GM12878 (cell line): ENCODE measurements at regions not wholly inside any gene's neighbourhood (a gene's known extent, or its start where the extent isn't known, plus 50 kb on each side); places are given as distances from the start of the nearest gene placed in this dataset.

ENCODE experiments used
- ATAC-seq: fragments of 200-7000 bp; cut with Tn5 transposase; 3 replicates; pipeline ENCODE4 v1.9.1; 2020; ENCODE audit warnings: mild to moderate bottlenecking, moderate library complexity
- BruUV-seq: library from RNA; stranded (reverse); fragments of 400-500 nt; replicated peaks from 2 replicates; lab custom pipeline; 2021; lab: Mats Ljungman, UMichigan
- CTCF ChIA-PET: fragments of 300-600 bp; sonication (Branson Sonifier 250); formaldehyde crosslinking; extraction: SDS; loops from one replicate; lab custom pipeline; 2021; ENCODE audit warnings: inconsistent platforms; lab: Yijun Ruan, JAX
- POLR2A ChIA-PET: fragments of 350-600 bp; formaldehyde crosslinking; extraction: SDS; loops from one replicate; lab custom pipeline; 2021; ENCODE audit warnings: inconsistent platforms; lab: Charles Lee
- RAD21 ChIA-PET: fragments of 300-600 bp; sonication (Branson Sonifier 250); formaldehyde crosslinking; loops from one replicate; lab custom pipeline; 2023; ENCODE audit warnings: antibody characterized with exemption; ENCODE audit not compliant: unreplicated experiment; lab: Charles Lee
- SMC1A ChIA-PET: fragments of 300-600 bp; sonication (Branson Sonifier 250); formaldehyde crosslinking; loops from one replicate; lab custom pipeline; 2023; ENCODE audit not compliant: unreplicated experiment, uncharacterized antibody; lab: Charles Lee
- DNase-seq: peaks from one replicate; pipeline ENCODE4 v3.0.0-alpha.2; 2011; ENCODE audit warnings: low read depth, low spot score
- FAIRE-seq: peaks from 3 replicates; lab custom pipeline; 2011; peaks lifted over from hg19 to GRCh38; lab: Jason Lieb, UNC
- H2AFZ ChIP-seq: 2 replicates; pipeline ENCODE4 v1.6.0; 2011; ENCODE audit warnings: low read depth, low read length, control low read depth; ENCODE audit not compliant: control insufficient read depth
- H3K27ac ChIP-seq: 2 replicates; pipeline ENCODE4 v1.5.1; 2011; ENCODE audit warnings: control low read depth; ENCODE audit not compliant: control insufficient read depth, insufficient read depth
- H3K27me3 ChIP-seq, 2 experiments: replicated peaks in 1 of 2; 2 replicates each; pipeline versions ENCODE4 v1.6.0 to v1.6.1; 2011; ENCODE audit warnings: low read length in 1 of 2; ENCODE audit not compliant: control insufficient read depth in 2 of 2, insufficient read depth in 2 of 2
- H3K36me3 ChIP-seq, 2 experiments: 2 replicates each; pipeline ENCODE4 v1.5.1; 2011; ENCODE audit warnings: low read length in 1 of 2; ENCODE audit not compliant: control insufficient read depth in 2 of 2, insufficient read depth in 2 of 2
- H3K4me1 ChIP-seq: 2 replicates; pipeline ENCODE4 v1.6.1; 2011; ENCODE audit warnings: mild to moderate bottlenecking, low read length, moderate library complexity, mixed read lengths; ENCODE audit not compliant: control insufficient read depth, insufficient read depth
- H3K4me2 ChIP-seq: 2 replicates; pipeline ENCODE4 v1.6.0; 2011; ENCODE audit warnings: control low read depth; ENCODE audit not compliant: control insufficient read depth, insufficient read depth
- H3K4me3 ChIP-seq: fragments of 200-600 bp; sonication (generic); 2 replicates; pipeline ENCODE4 v1.5.1; 2016
- H3K79me2 ChIP-seq: 2 replicates; pipeline ENCODE4 v1.6.0; 2011; ENCODE audit warnings: low read length; ENCODE audit not compliant: control insufficient read depth, insufficient read depth
- H3K9ac ChIP-seq: 2 replicates; pipeline ENCODE4 v1.8.0; 2011; ENCODE audit warnings: low read length, control low read depth, mixed read lengths; ENCODE audit not compliant: control insufficient read depth, insufficient read depth
- H3K9me3 ChIP-seq: replicated peaks from 3 replicates; pipeline ENCODE4 v1.5.1; 2011; ENCODE audit warnings: mild to moderate bottlenecking, low read length; ENCODE audit not compliant: control insufficient read depth, insufficient read depth
- H4K20me1 ChIP-seq: 2 replicates; pipeline ENCODE4 v1.6.0; 2011; ENCODE audit not compliant: control insufficient read depth, insufficient read depth
- BMI1 ChIP-seq: fragments of 450-650 bp; IDR thresholded peaks from 2 replicates; pipeline ENCODE4 v1.6.1; 2016; ENCODE audit warnings: mild to moderate bottlenecking, moderate library complexity, borderline replicate concordance
- CEBPZ ChIP-seq: fragments of 150-350 bp; IDR thresholded peaks from 2 replicates; pipeline ENCODE4 v1.6.1; 2016; ENCODE audit warnings: low read depth, low read length
- CHD1 ChIP-seq: IDR thresholded peaks from 2 replicates; pipeline ENCODE4 v1.6.1; 2012; ENCODE audit warnings: low read depth, low read length, improper control_type of control experiment
- ESRRA ChIP-seq: IDR thresholded peaks from 2 replicates; pipeline ENCODE4 v1.6.1; 2012; ENCODE audit warnings: mild to moderate bottlenecking, low read length, improper control_type of control experiment
- ETV6 ChIP-seq, 2 experiments: fragments of 450-650 bp in 1 of 2; IDR thresholded peaks in 1 of 2; conservative IDR thresholded peaks in 1 of 2; 2 replicates each; pipeline ENCODE4 v1.6.1; 2014; ENCODE audit warnings: antibody characterized with exemption in 1 of 2, borderline replicate concordance in 1 of 2, low read depth in 1 of 2, mild to moderate bottlenecking in 1 of 2, moderate library complexity in 1 of 2
- IRF3 ChIP-seq: fragments of 450-650 bp; IDR thresholded peaks from 2 replicates; pipeline ENCODE4 v1.6.1; 2014; ENCODE audit warnings: mild to moderate bottlenecking
- IRF4 ChIP-seq: IDR thresholded peaks from 2 replicates; pipeline ENCODE4 v1.6.1; 2011; ENCODE audit warnings: low read depth, low read length
- KLF5 ChIP-seq: fragments of 450-650 bp; IDR thresholded peaks from 2 replicates; pipeline ENCODE4 v1.6.1; 2014; ENCODE audit warnings: mild to moderate bottlenecking; ENCODE audit not compliant: partially characterized antibody
- SRF ChIP-seq, 2 experiments: IDR thresholded peaks; 2 replicates each; pipeline ENCODE4 v1.6.1; 2011; ENCODE audit warnings: low read depth in 2 of 2, low read length in 2 of 2, mild to moderate bottlenecking in 1 of 2, moderate library complexity in 1 of 2
- STAT3 ChIP-seq: IDR thresholded peaks from 2 replicates; pipeline ENCODE4 v1.6.1; 2011; ENCODE audit warnings: low read depth, low read length, improper control_type of control experiment
- TARDBP ChIP-seq: IDR thresholded peaks from 2 replicates; pipeline ENCODE4 v1.6.1; 2016; ENCODE audit warnings: borderline replicate concordance
- TCF7 ChIP-seq: IDR thresholded peaks from 2 replicates; pipeline ENCODE4 v1.6.1; 2014; ENCODE audit warnings: antibody characterized with exemption, borderline replicate concordance
- ZBTB4 ChIP-seq: fragments of 450-650 bp; formaldehyde crosslinking; IDR thresholded peaks from 2 replicates; pipeline ENCODE4 v1.4.0; 2022; ENCODE audit warnings: mild to moderate bottlenecking, moderate library complexity
- ZBTB40 ChIP-seq: fragments of 450-650 bp; IDR thresholded peaks from 2 replicates; pipeline ENCODE4 v1.6.1; 2016; ENCODE audit warnings: mild to moderate bottlenecking, moderate library complexity, borderline replicate concordance
- in situ Hi-C: fragments of 300-500 bp; cut with MboI; formaldehyde crosslinking; loops from 9 replicates; pipeline ENCODE4 v1.14.3; 2018; ENCODE audit warnings: mixed read lengths
- intact Hi-C: fragments of 100-400 bp; cut with micrococcal nuclease; formaldehyde crosslinking; loops from one replicate; pipeline ENCODE4 v1.14.2; 2022; ENCODE audit not compliant: unreplicated experiment

- Histone ChIP-seq H3K79me2 (no peaks in the 10 kb centered on the region), H3K4me2 (no peak overlapping the region), H3K4me1 (no peaks in the 10 kb centered on the region), H2AFZ (no peak overlapping the region), H3K27me3 (peaks cover 0 to 4% of the 10 kb centered on the region in 2 experiments; a peak in 1 of 4 replicates), H4K20me1 (no peaks in the 10 kb centered on the region), H3K4me3 (no peak overlapping the region), H3K36me3 (no peaks in the 10 kb centered on the region), H3K9me3 (no peaks in the 10 kb centered on the region), H3K9ac (no peak overlapping the region), H3K27ac (no peak overlapping the region)
- intact Hi-C loops (no loop called here), in situ Hi-C loops (no loop called here)
- ChIA-PET CTCF (interaction anchor here (1.0 kb wide), 1 partner anchor 39 kb away, joined by 3 read pairs; no protein-coding TSS in a partner anchor), RAD21 (no interaction called here), POLR2A (no interaction called here), SMC1A (interaction anchor here (0.9 to 1.1 kb wide), 2 partner anchors 10 to 14 kb away, joined by 3 to 4 read pairs; no protein-coding TSS in a partner anchor)
- BruUV-seq, result no TSS peak
- DNase-seq, result no peak
- no peak for ATAC-seq
- FAIRE-seq, result no peak
- TF ChIP-seq CEBPZ, result no peak
- TF ChIP-seq STAT3, result no peak
- no peak for TF ChIP-seq SRF (IDR thresholded peaks at IDR 0.05; ENCODE audit: low read depth in 2 of 2, low read length in 2 of 2)
- TF ChIP-seq BMI1, result no peak
- TF ChIP-seq IRF3, result no peak
- TF ChIP-seq ZBTB40, result no peak
- TF ChIP-seq ZBTB4 (CRISPR knock-in tag), result no peak
- no peak for TF ChIP-seq ESRRA
- TF ChIP-seq ETV6 (conservative IDR thresholded peaks at IDR 0.05 in 1 of 2, IDR thresholded peaks at IDR 0.05 in 1 of 2; ENCODE audit: borderline replicate concordance in 1 of 2, low read depth in 1 of 2), result no peak
- no peak for TF ChIP-seq CHD1
- no peak for TF ChIP-seq IRF4
- no peak for TF ChIP-seq TARDBP
- no peak for TF ChIP-seq KLF5
- no peak for TF ChIP-seq TCF7
Observed at GRCh38 chr2:122183890-122184289, 428.4 kb downstream of the TSN start.
